ENCODE measurements at regions not wholly inside any gene's neighbourhood (a gene's known extent, or its start where the extent isn't known, plus 50 kb on each side); places are given as distances from the start of the nearest gene placed in this dataset.

DNA sequence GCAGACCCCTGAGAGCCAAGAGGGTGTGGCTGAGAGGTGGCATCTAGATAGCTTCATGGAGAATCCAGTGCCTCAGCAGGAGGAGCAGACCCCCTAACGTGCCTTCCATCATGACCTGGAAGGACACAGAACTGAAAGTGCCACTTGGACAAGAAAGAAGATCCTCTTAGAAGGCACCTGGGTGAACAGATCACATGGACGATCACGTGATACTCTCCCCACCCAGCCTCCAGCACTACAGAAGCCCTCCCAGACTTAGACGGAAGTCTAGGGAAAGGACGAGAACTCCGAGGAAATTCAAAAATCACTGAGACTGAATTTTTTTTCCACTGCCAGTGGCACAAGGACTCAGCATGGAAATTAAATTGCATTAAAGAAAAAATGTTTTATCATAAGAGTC lies 113.4 kb downstream of the MRM1 start (continued):
- TF ChIP-seq, protein P1, sequence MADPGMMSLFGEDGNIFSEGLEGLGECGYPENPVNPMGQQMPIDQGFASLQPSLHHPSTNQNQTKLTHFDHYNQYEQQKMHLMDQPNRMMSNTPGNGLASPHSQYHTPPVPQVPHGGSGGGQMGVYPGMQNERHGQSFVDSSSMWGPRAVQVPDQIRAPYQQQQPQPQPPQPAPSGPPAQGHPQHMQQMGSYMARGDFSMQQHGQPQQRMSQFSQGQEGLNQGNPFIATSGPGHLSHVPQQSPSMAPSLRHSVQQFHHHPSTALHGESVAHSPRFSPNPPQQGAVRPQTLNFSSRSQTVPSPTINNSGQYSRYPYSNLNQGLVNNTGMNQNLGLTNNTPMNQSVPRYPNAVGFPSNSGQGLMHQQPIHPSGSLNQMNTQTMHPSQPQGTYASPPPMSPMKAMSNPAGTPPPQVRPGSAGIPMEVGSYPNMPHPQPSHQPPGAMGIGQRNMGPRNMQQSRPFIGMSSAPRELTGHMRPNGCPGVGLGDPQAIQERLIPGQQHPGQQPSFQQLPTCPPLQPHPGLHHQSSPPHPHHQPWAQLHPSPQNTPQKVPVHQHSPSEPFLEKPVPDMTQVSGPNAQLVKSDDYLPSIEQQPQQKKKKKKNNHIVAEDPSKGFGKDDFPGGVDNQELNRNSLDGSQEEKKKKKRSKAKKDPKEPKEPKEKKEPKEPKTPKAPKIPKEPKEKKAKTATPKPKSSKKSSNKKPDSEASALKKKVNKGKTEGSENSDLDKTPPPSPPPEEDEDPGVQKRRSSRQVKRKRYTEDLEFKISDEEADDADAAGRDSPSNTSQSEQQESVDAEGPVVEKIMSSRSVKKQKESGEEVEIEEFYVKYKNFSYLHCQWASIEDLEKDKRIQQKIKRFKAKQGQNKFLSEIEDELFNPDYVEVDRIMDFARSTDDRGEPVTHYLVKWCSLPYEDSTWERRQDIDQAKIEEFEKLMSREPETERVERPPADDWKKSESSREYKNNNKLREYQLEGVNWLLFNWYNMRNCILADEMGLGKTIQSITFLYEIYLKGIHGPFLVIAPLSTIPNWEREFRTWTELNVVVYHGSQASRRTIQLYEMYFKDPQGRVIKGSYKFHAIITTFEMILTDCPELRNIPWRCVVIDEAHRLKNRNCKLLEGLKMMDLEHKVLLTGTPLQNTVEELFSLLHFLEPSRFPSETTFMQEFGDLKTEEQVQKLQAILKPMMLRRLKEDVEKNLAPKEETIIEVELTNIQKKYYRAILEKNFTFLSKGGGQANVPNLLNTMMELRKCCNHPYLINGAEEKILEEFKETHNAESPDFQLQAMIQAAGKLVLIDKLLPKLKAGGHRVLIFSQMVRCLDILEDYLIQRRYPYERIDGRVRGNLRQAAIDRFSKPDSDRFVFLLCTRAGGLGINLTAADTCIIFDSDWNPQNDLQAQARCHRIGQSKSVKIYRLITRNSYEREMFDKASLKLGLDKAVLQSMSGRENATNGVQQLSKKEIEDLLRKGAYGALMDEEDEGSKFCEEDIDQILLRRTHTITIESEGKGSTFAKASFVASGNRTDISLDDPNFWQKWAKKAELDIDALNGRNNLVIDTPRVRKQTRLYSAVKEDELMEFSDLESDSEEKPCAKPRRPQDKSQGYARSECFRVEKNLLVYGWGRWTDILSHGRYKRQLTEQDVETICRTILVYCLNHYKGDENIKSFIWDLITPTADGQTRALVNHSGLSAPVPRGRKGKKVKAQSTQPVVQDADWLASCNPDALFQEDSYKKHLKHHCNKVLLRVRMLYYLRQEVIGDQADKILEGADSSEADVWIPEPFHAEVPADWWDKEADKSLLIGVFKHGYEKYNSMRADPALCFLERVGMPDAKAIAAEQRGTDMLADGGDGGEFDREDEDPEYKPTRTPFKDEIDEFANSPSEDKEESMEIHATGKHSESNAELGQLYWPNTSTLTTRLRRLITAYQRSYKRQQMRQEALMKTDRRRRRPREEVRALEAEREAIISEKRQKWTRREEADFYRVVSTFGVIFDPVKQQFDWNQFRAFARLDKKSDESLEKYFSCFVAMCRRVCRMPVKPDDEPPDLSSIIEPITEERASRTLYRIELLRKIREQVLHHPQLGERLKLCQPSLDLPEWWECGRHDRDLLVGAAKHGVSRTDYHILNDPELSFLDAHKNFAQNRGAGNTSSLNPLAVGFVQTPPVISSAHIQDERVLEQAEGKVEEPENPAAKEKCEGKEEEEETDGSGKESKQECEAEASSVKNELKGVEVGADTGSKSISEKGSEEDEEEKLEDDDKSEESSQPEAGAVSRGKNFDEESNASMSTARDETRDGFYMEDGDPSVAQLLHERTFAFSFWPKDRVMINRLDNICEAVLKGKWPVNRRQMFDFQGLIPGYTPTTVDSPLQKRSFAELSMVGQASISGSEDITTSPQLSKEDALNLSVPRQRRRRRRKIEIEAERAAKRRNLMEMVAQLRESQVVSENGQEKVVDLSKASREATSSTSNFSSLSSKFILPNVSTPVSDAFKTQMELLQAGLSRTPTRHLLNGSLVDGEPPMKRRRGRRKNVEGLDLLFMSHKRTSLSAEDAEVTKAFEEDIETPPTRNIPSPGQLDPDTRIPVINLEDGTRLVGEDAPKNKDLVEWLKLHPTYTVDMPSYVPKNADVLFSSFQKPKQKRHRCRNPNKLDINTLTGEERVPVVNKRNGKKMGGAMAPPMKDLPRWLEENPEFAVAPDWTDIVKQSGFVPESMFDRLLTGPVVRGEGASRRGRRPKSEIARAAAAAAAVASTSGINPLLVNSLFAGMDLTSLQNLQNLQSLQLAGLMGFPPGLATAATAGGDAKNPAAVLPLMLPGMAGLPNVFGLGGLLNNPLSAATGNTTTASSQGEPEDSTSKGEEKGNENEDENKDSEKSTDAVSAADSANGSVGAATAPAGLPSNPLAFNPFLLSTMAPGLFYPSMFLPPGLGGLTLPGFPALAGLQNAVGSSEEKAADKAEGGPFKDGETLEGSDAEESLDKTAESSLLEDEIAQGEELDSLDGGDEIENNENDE (IDR thresholded peaks at IDR 0.05; ENCODE audit: insufficient replicate concordance, low read length): no peak
- no peak for TF ChIP-seq TAF1 (IDR thresholded peaks at IDR 0.05; ENCODE audit: low read depth, low read length)
- peak; percentile 35; the same call in 1 of the 2 replicates for TF ChIP-seq USF2 (IDR thresholded peaks at IDR 0.05; ENCODE audit: low read length)
